HepG2 (cell line): ENCODE measurements at regions not wholly inside any gene's neighbourhood (a gene's known extent, or its start where the extent isn't known, plus 50 kb on each side); places are given as distances from the start of the nearest gene placed in this dataset.

Source experiments
- ATAC-seq: fragments of 200-7000 bp; cut with Tn5 transposase; 3 replicates; pipeline ENCODE4 v1.9.1; 2020; ENCODE audit warnings: mild to moderate bottlenecking, moderate library complexity
- BruUV-seq: library from RNA; stranded (reverse); fragments of 400-500 nt; replicated peaks from 2 replicates; lab custom pipeline; 2021; lab: Mats Ljungman, UMichigan
- CTCF ChIA-PET: fragments of 300-600 bp; formaldehyde crosslinking; extraction: SDS; loops from one replicate; lab custom pipeline; 2021; ENCODE audit warnings: low total read pairs, inconsistent platforms, low intra/inter-chr PET ratio; lab: Yijun Ruan, JAX
- POLR2A ChIA-PET: fragments of 350-600 bp; sonication (Branson Sonifier 250); formaldehyde crosslinking; loops from one replicate; lab custom pipeline; 2020; ENCODE audit warnings: antibody characterized with exemption, inconsistent platforms; lab: Yijun Ruan, JAX
- DNase-seq: peaks from one replicate; pipeline ENCODE4 v3.0.0-alpha.2; 2015; ENCODE audit warnings: low spot score
- FAIRE-seq: peaks from 3 replicates; lab custom pipeline; 2011; peaks lifted over from hg19 to GRCh38; lab: Jason Lieb, UNC
- H2AFZ ChIP-seq: one replicate; pipeline ENCODE4 v1.6.1; 2011; ENCODE audit warnings: low read length, inconsistent platforms
- H3K27ac ChIP-seq: fragments of 300-600 bp; 3 replicates; pipeline ENCODE4 v1.8.0; 2011; ENCODE audit warnings: mixed run types, mild to moderate bottlenecking, mixed read lengths, low read length, inconsistent platforms; ENCODE audit not compliant: insufficient read depth; ENCODE audit errors: extremely low read length
- H3K27me3 ChIP-seq, 2 experiments: fragments of 200-600 bp in 1 of 2; 2 replicates in 1 of 2; 3 replicates in 1 of 2; pipeline versions ENCODE4 v1.6.0 to v1.8.0; 2011; ENCODE audit warnings: low read length in 2 of 2, mild to moderate bottlenecking in 2 of 2, moderate library complexity in 2 of 2, inconsistent platforms in 1 of 2; ENCODE audit not compliant: insufficient read depth in 2 of 2, control insufficient read depth in 1 of 2
- H3K36me3 ChIP-seq, 2 experiments: fragments of 200-600 bp in 1 of 2; replicated peaks in 1 of 2; 2 replicates in 1 of 2; 3 replicates in 1 of 2; pipeline versions ENCODE4 v1.5.1 to v1.8.0; 2011; ENCODE audit warnings: low read length in 2 of 2, inconsistent platforms in 1 of 2; ENCODE audit not compliant: insufficient read depth in 2 of 2, control insufficient read depth in 1 of 2
- H3K4me1 ChIP-seq: 2 replicates; pipeline ENCODE4 v1.5.1; 2012; ENCODE audit warnings: low read length, inconsistent platforms; ENCODE audit not compliant: insufficient read depth
- H3K4me2 ChIP-seq: 2 replicates; pipeline ENCODE4 v1.6.0; 2011; ENCODE audit warnings: low read depth, low read length, inconsistent platforms
- H3K4me3 ChIP-seq, 3 experiments: fragments of 200-600 bp in 1 of 3; sonication (generic), shearing (Covaris generic) in 1 of 3; replicated peaks in 1 of 3; 2 replicates each; pipeline ENCODE4 v1.5.1; 2011 to 2016; ENCODE audit warnings: low read length in 3 of 3, inconsistent platforms in 2 of 3, low read depth in 2 of 3, mild to moderate bottlenecking in 2 of 3, control low read depth in 1 of 3, mixed read lengths in 1 of 3; ENCODE audit not compliant: insufficient read depth in 1 of 3
- H3K79me2 ChIP-seq: one replicate; pipeline ENCODE4 v1.6.1; 2011; ENCODE audit warnings: low read length, inconsistent platforms; ENCODE audit not compliant: insufficient read depth
- H3K9ac ChIP-seq: 2 replicates; pipeline ENCODE4 v1.6.0; 2011; ENCODE audit warnings: mild to moderate bottlenecking, low read depth, low read length, inconsistent platforms; ENCODE audit not compliant: insufficient read depth
- H3K9me3 ChIP-seq: 2 replicates; pipeline ENCODE4 v1.5.1; 2012; ENCODE audit warnings: mild to moderate bottlenecking, low read length
- H4K20me1 ChIP-seq: 2 replicates; pipeline ENCODE4 v1.6.0; 2011; ENCODE audit warnings: inconsistent platforms, mild to moderate bottlenecking, low read length, moderate library complexity; ENCODE audit not compliant: insufficient read depth
- ADNP ChIP-seq: sonication (generic); formaldehyde crosslinking; IDR thresholded peaks from 2 replicates; pipeline ENCODE4 v1.4.0; 2020; ENCODE audit warnings: missing genetic modification reagents
- AKAP8 ChIP-seq: sonication (generic); formaldehyde crosslinking; IDR thresholded peaks from 2 replicates; pipeline ENCODE4 v1.5.1; 2020; ENCODE audit warnings: mild to moderate bottlenecking, missing genetic modification reagents
- CEBPZ ChIP-seq: IDR thresholded peaks from 2 replicates; pipeline ENCODE4 v1.6.1; 2012; ENCODE audit warnings: low read length, improper control_type of control experiment
- GPBP1L1 ChIP-seq: sonication (generic); formaldehyde crosslinking; IDR thresholded peaks from 2 replicates; pipeline ENCODE4 v1.5.0; 2020; ENCODE audit warnings: mild to moderate bottlenecking, missing genetic modification reagents
- HNRNPLL ChIP-seq: fragments of 200-400 bp; formaldehyde crosslinking; IDR thresholded peaks from 2 replicates; pipeline ENCODE4 v1.6.1; 2017; ENCODE audit warnings: mild to moderate bottlenecking, low read depth, low read length; ENCODE audit not compliant: poor library complexity, severe bottlenecking
- KDM4B ChIP-seq: sonication (generic); formaldehyde crosslinking; IDR thresholded peaks from 2 replicates; pipeline ENCODE4 v1.4.0; 2020; ENCODE audit warnings: missing genetic modification reagents
- PHF8 ChIP-seq: sonication (generic); formaldehyde crosslinking; IDR thresholded peaks from 2 replicates; pipeline ENCODE4 v1.5.0; 2020; ENCODE audit warnings: missing genetic modification reagents
- PREB ChIP-seq: sonication (generic); formaldehyde crosslinking; IDR thresholded peaks from 2 replicates; pipeline ENCODE4 v1.4.0; 2020; ENCODE audit warnings: missing genetic modification reagents
- ZNF142 ChIP-seq: sonication (generic); formaldehyde crosslinking; IDR thresholded peaks from 2 replicates; pipeline ENCODE4 v1.4.0; 2020; ENCODE audit warnings: missing genetic modification reagents
- ZNF333 ChIP-seq: sonication (generic); formaldehyde crosslinking; IDR thresholded peaks from 2 replicates; pipeline ENCODE4 v1.4.0; 2020; ENCODE audit warnings: mild to moderate bottlenecking, missing genetic modification reagents, borderline replicate concordance
- ZNF556 ChIP-seq: sonication (generic); formaldehyde crosslinking; IDR thresholded peaks from 2 replicates; pipeline ENCODE4 v1.4.0; 2020; ENCODE audit warnings: mild to moderate bottlenecking, missing genetic modification reagents, borderline replicate concordance
- ZNF660 ChIP-seq: sonication (generic); formaldehyde crosslinking; IDR thresholded peaks from 2 replicates; pipeline ENCODE4 v1.5.1; 2020; ENCODE audit warnings: mild to moderate bottlenecking, low read depth, missing genetic modification reagents, borderline replicate concordance
- WGBS: methylation state at CpG from one replicate; pipeline ENCODE4 v1.1.6; 2017; ENCODE audit warnings: low lambda C conversion rate; 5-methylcytosine and 5-hydroxymethylcytosine counted together
- in situ Hi-C: cut with HindIII; loops from 2 replicates; pipeline ENCODE4 v1.10.0; 2017; ENCODE audit warnings: low pct_unique_long_range_greater_than_20kb; ENCODE audit not compliant: extremely low pct_ligation_motif_present
- intact Hi-C: fragments of 100-400 bp; cut with micrococcal nuclease; formaldehyde crosslinking; loops from one replicate; pipeline ENCODE4 v1.10.0; 2022; ENCODE audit not compliant: unreplicated experiment

- H3K27ac ChIP-seq, result no peak overlapping the region
- ChIA-PET CTCF (no interaction called here), POLR2A (interaction anchor here (1.0 kb wide), 1 partner anchor 16 kb away, joined by 8 read pairs; no protein-coding TSS in a partner anchor)
- no peaks in the 10 kb centered on the region for H3K36me3 ChIP-seq
- in situ Hi-C loops, result no loop called here
- no peak for DNase-seq
- H4K20me1 ChIP-seq, result no peaks in the 10 kb centered on the region; the same call in 1 of the 2 replicates
- H3K9ac ChIP-seq, result no peak overlapping the region
- H3K9me3 ChIP-seq, result no peaks in the 10 kb centered on the region
- no peak overlapping the region for H3K4me3 ChIP-seq
- no TSS peak for BruUV-seq
- no peak overlapping the region for H2AFZ ChIP-seq
- peaks cover 13% of the 10 kb centered on the region for H3K4me1 ChIP-seq
- FAIRE-seq, result no peak
- no peak for ATAC-seq
- no peaks in the 10 kb centered on the region for H3K79me2 ChIP-seq
- WGBS, result no CpG with 5 or more reads among the region's 5 CpGs
- intact Hi-C loops, result no loop called here
- H3K27me3 ChIP-seq, result peaks cover 0 to 61% of the 10 kb centered on the region in 2 experiments; a peak in 4 of 5 replicates
- no peak overlapping the region for H3K4me2 ChIP-seq
- TF ChIP-seq ZNF142 (CRISPR knock-in tag) (no peak), PREB (CRISPR knock-in tag) (no peak), ZNF556 (CRISPR knock-in tag) (no peak), PHF8 (CRISPR knock-in tag) (no peak), HNRNPLL (no peak), GPBP1L1 (CRISPR knock-in tag) (no peak), KDM4B (no peak), ZNF660 (CRISPR knock-in tag) (no peak), CEBPZ (no peak), ZNF333 (no peak), AKAP8 (no peak), ADNP (CRISPR knock-in tag) (no peak)
These were observed 52.9 kb upstream of the MLN start for GRCh38 chr6:33856655-33857054.
